HepG2 (cell line): ENCODE measurements at regions not wholly inside any gene's neighbourhood (a gene's known extent, or its start where the extent isn't known, plus 50 kb on each side); places are given as distances from the start of the nearest gene placed in this dataset.

Source experiments
- ATAC-seq: fragments of 200-7000 bp; cut with Tn5 transposase; 3 replicates; pipeline ENCODE4 v1.9.1; 2020; ENCODE audit warnings: mild to moderate bottlenecking, moderate library complexity
- BruUV-seq: library from RNA; stranded (reverse); fragments of 400-500 nt; replicated peaks from 2 replicates; lab custom pipeline; 2021; lab: Mats Ljungman, UMichigan
- CTCF ChIA-PET: fragments of 300-600 bp; formaldehyde crosslinking; extraction: SDS; loops from one replicate; lab custom pipeline; 2021; ENCODE audit warnings: low total read pairs, inconsistent platforms, low intra/inter-chr PET ratio; lab: Yijun Ruan, JAX
- POLR2A ChIA-PET: fragments of 350-600 bp; sonication (Branson Sonifier 250); formaldehyde crosslinking; loops from one replicate; lab custom pipeline; 2020; ENCODE audit warnings: antibody characterized with exemption, inconsistent platforms; lab: Yijun Ruan, JAX
- DNase-seq: peaks from one replicate; pipeline ENCODE4 v3.0.0-alpha.2; 2015; ENCODE audit warnings: low spot score
- FAIRE-seq: peaks from 3 replicates; lab custom pipeline; 2011; peaks lifted over from hg19 to GRCh38; lab: Jason Lieb, UNC
- H2AFZ ChIP-seq: one replicate; pipeline ENCODE4 v1.6.1; 2011; ENCODE audit warnings: low read length, inconsistent platforms
- H3K27ac ChIP-seq: fragments of 300-600 bp; 3 replicates; pipeline ENCODE4 v1.8.0; 2011; ENCODE audit warnings: mixed run types, mild to moderate bottlenecking, mixed read lengths, low read length, inconsistent platforms; ENCODE audit not compliant: insufficient read depth; ENCODE audit errors: extremely low read length
- H3K27me3 ChIP-seq, 2 experiments: fragments of 200-600 bp in 1 of 2; 2 replicates in 1 of 2; 3 replicates in 1 of 2; pipeline versions ENCODE4 v1.6.0 to v1.8.0; 2011; ENCODE audit warnings: low read length in 2 of 2, mild to moderate bottlenecking in 2 of 2, moderate library complexity in 2 of 2, inconsistent platforms in 1 of 2; ENCODE audit not compliant: insufficient read depth in 2 of 2, control insufficient read depth in 1 of 2
- H3K36me3 ChIP-seq, 2 experiments: fragments of 200-600 bp in 1 of 2; replicated peaks in 1 of 2; 2 replicates in 1 of 2; 3 replicates in 1 of 2; pipeline versions ENCODE4 v1.5.1 to v1.8.0; 2011; ENCODE audit warnings: low read length in 2 of 2, inconsistent platforms in 1 of 2; ENCODE audit not compliant: insufficient read depth in 2 of 2, control insufficient read depth in 1 of 2
- H3K4me1 ChIP-seq: 2 replicates; pipeline ENCODE4 v1.5.1; 2012; ENCODE audit warnings: low read length, inconsistent platforms; ENCODE audit not compliant: insufficient read depth
- H3K4me2 ChIP-seq: 2 replicates; pipeline ENCODE4 v1.6.0; 2011; ENCODE audit warnings: low read depth, low read length, inconsistent platforms
- H3K4me3 ChIP-seq, 3 experiments: fragments of 200-600 bp in 1 of 3; sonication (generic), shearing (Covaris generic) in 1 of 3; replicated peaks in 1 of 3; 2 replicates each; pipeline ENCODE4 v1.5.1; 2011 to 2016; ENCODE audit warnings: low read length in 3 of 3, inconsistent platforms in 2 of 3, low read depth in 2 of 3, mild to moderate bottlenecking in 2 of 3, control low read depth in 1 of 3, mixed read lengths in 1 of 3; ENCODE audit not compliant: insufficient read depth in 1 of 3
- H3K79me2 ChIP-seq: one replicate; pipeline ENCODE4 v1.6.1; 2011; ENCODE audit warnings: low read length, inconsistent platforms; ENCODE audit not compliant: insufficient read depth
- H3K9ac ChIP-seq: 2 replicates; pipeline ENCODE4 v1.6.0; 2011; ENCODE audit warnings: mild to moderate bottlenecking, low read depth, low read length, inconsistent platforms; ENCODE audit not compliant: insufficient read depth
- H3K9me3 ChIP-seq: 2 replicates; pipeline ENCODE4 v1.5.1; 2012; ENCODE audit warnings: mild to moderate bottlenecking, low read length
- H4K20me1 ChIP-seq: 2 replicates; pipeline ENCODE4 v1.6.0; 2011; ENCODE audit warnings: inconsistent platforms, mild to moderate bottlenecking, low read length, moderate library complexity; ENCODE audit not compliant: insufficient read depth
- ARNT ChIP-seq: fragments of 450-650 bp; IDR thresholded peaks from 2 replicates; pipeline ENCODE4 v1.6.1; 2017
- FOSL1 ChIP-seq: sonication (generic); formaldehyde crosslinking; IDR thresholded peaks from 2 replicates; pipeline ENCODE4 v1.9.0; 2021; ENCODE audit warnings: missing genetic modification reagents, borderline replicate concordance
- FOXM1 ChIP-seq: sonication (generic); formaldehyde crosslinking; IDR thresholded peaks from 2 replicates; pipeline ENCODE4 v1.5.0; 2020; ENCODE audit warnings: missing genetic modification reagents
- HDAC6 ChIP-seq: fragments of 200-600 bp; sonication (generic); IDR thresholded peaks from 2 replicates; pipeline ENCODE4 v1.7.0; 2017; ENCODE audit warnings: mild to moderate bottlenecking, antibody characterized with exemption, low read length, low read depth
- MED8 ChIP-seq: sonication (generic); formaldehyde crosslinking; IDR thresholded peaks from 2 replicates; pipeline ENCODE4 v1.8.1; 2023; ENCODE audit warnings: mild to moderate bottlenecking, missing genetic modification reagents; ENCODE audit not compliant: insufficient replicate concordance
- MEIS1 ChIP-seq: sonication (generic); formaldehyde crosslinking; IDR thresholded peaks from 2 replicates; pipeline ENCODE4 v1.9.0; 2021; ENCODE audit warnings: mild to moderate bottlenecking, missing genetic modification reagents, moderate library complexity, borderline replicate concordance
- NRL ChIP-seq: sonication (generic); formaldehyde crosslinking; IDR thresholded peaks from 2 replicates; pipeline ENCODE4 v1.5.0; 2020; ENCODE audit warnings: missing genetic modification reagents, mild to moderate bottlenecking, moderate library complexity, borderline replicate concordance
- SIN3B ChIP-seq: fragments of 150-350 bp; IDR thresholded peaks from 2 replicates; pipeline ENCODE4 v1.6.1; 2014; ENCODE audit warnings: low read length
- ZBTB8A ChIP-seq: sonication (generic); formaldehyde crosslinking; IDR thresholded peaks from 2 replicates; pipeline ENCODE4 v1.4.0; 2020; ENCODE audit warnings: mild to moderate bottlenecking, low read depth, missing genetic modification reagents, borderline replicate concordance
- WGBS: methylation state at CpG from one replicate; pipeline ENCODE4 v1.1.6; 2017; ENCODE audit warnings: low lambda C conversion rate; 5-methylcytosine and 5-hydroxymethylcytosine counted together
- in situ Hi-C: cut with HindIII; loops from 2 replicates; pipeline ENCODE4 v1.10.0; 2017; ENCODE audit warnings: low pct_unique_long_range_greater_than_20kb; ENCODE audit not compliant: extremely low pct_ligation_motif_present
- intact Hi-C: fragments of 100-400 bp; cut with micrococcal nuclease; formaldehyde crosslinking; loops from one replicate; pipeline ENCODE4 v1.10.0; 2022; ENCODE audit not compliant: unreplicated experiment
- TF ChIP-seq, protein P1 (sequence below): IDR thresholded peaks from 2 replicates; pipeline ENCODE4 v1.6.1; 2016
- TF ChIP-seq, protein P2 (sequence below): fragments of 450-650 bp; IDR thresholded peaks from 2 replicates; pipeline ENCODE4 v1.6.1; 2017; ENCODE audit warnings: mild to moderate bottlenecking

DNA sequence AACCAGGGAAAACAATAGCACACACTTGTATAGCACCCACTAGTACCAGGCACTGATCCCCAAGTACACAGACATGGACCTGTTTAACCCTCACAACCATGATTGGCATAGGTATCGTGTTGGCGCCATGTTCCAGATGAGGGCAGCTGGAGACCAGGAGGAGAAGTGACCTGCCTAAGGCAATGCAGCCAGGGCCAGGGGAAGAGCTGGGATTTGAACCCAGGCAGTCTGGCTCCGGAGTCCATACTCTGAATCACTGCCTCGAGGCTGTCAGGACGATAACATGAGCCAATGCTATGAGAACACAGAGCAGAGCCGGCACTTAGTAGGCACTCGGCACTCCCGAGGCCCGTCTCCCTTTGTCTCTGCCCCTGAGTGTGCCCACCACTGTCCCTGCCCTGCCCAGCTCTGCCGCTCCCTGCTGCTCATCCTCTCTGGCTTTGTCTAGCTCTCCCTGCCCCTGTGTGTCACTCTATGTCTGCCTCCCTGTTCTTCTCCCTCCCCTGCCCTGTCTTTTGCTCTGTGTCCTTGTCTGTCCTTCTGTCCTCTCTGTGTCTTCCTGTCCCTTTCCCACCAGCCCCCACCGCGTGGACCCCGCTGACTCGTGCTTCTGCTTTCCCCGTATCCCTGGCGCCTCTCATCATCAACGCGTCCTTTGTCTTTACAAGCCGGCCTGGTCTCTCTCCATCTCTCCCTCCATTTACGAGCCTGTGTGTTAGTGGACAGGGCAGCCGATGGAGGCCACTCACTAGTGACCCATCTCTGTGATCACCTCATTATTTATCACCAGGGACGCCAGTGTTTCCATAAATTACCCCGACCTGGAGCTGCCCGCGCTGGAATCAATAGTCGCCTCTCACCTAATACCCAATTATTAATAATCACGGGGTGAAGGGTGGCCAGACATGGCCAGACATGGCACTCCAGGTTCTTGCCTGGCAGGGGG is 99.4 kb upstream of the MVB12B start:
- H3K4me1 ChIP-seq: no peaks in the 10 kb centered on the region
- no peak for TF ChIP-seq HDAC6
- no peak for TF ChIP-seq FOSL1
- no peak for TF ChIP-seq ARNT
- TF ChIP-seq MED8 (CRISPR knock-in tag): no peak
- TF ChIP-seq SIN3B: no peak
- TF ChIP-seq FOXM1: no peak
- DNase-seq (no peak), ATAC-seq (no peak), FAIRE-seq (no peak)
- H2AFZ ChIP-seq: no peak overlapping the region
- H3K9me3 ChIP-seq: no peaks in the 10 kb centered on the region
- WGBS: 29% methylated on average over 22 of the region's 27 CpGs
- no peaks in the 10 kb centered on the region for H3K79me2 ChIP-seq
- CTCF ChIA-PET: no interaction called here
- H3K27me3 ChIP-seq: peaks cover 0 to 78% of the 10 kb centered on the region in 2 experiments; a peak in 4 of 5 replicates
- in situ Hi-C loops (loop anchor here (5.0 to 10.0 kb wide), 2 partner anchors 172 to 820 kb away; no protein-coding TSS in a partner anchor), intact Hi-C loops (loop anchor here (5.0 kb wide), 1 partner anchor 175 kb away; no protein-coding TSS in a partner anchor)
- H3K4me2 ChIP-seq: no peak overlapping the region
- no peaks in the 10 kb centered on the region for H4K20me1 ChIP-seq
- no peak overlapping the region for H3K27ac ChIP-seq
- POLR2A ChIA-PET: no interaction called here
- no peak overlapping the region for H3K4me3 ChIP-seq
- no peaks in the 10 kb centered on the region for H3K36me3 ChIP-seq
- no TSS peak for BruUV-seq
- no peak overlapping the region for H3K9ac ChIP-seq

DNA sequence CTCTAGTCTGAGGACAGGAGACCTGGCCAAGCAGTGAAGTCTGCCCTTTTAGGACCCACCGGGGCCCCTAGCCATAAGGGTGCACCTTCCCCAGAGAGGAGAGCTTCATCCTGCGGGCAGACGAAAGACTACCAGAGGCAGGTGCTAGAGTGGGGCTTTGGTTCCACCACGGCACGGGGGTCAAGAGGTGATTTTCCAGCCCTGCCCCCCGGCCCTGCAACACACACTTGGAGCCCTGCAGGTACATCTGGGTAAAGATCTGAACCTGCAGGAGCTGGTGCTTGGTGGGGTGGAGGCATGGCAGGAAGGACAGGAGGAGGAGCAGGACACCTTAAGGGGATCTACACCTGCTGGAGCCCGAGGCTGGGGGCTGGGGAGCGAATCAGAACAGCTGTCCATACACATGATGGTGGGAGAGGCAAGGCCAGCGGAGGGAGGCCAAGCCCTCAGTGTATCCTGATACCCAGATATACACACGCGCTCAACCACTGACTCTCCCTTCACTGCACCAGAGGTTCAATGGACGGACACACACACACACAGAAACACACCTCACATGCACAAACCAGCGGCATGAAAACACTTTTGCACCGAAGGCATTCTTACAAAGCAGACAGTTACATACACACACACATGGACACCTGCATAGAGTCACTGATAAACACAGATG is 98.4 kb upstream of the MVB12B start:
- Histone ChIP-seq H3K27me3 (peaks cover 1 to 80% of the 10 kb centered on the region in 2 experiments; a peak in 4 of 5 replicates), H3K36me3 (no peaks in the 10 kb centered on the region), H3K4me3 (no peak overlapping the region), H3K4me2 (no peak overlapping the region), H2AFZ (no peak overlapping the region), H3K9ac (no peak overlapping the region), H3K4me1 (no peaks in the 10 kb centered on the region), H3K9me3 (no peaks in the 10 kb centered on the region), H3K27ac (no peak overlapping the region), H4K20me1 (no peaks in the 10 kb centered on the region), H3K79me2 (no peaks in the 10 kb centered on the region)
- intact Hi-C loops (loop anchor here (2.0 to 5.0 kb wide), 3 partner anchors 81 to 819 kb away; no protein-coding TSS in a partner anchor), in situ Hi-C loops (loop anchor here (5.0 to 10.0 kb wide), 2 partner anchors 173 to 821 kb away; no protein-coding TSS in a partner anchor)
- WGBS: 40% methylated on average over 9 of the region's 14 CpGs
- ChIA-PET POLR2A (no interaction called here), CTCF (interaction anchor here (1.3 to 1.4 kb wide), 2 partner anchors 82 to 178 kb away, joined by 6 to 7 read pairs; no protein-coding TSS in a partner anchor)
- no peak; the same call in 1 of the 3 replicates for ATAC-seq
- BruUV-seq: no TSS peak
- DNase-seq: no peak
- no peak for FAIRE-seq
- TF ChIP-seq, protein P1, sequence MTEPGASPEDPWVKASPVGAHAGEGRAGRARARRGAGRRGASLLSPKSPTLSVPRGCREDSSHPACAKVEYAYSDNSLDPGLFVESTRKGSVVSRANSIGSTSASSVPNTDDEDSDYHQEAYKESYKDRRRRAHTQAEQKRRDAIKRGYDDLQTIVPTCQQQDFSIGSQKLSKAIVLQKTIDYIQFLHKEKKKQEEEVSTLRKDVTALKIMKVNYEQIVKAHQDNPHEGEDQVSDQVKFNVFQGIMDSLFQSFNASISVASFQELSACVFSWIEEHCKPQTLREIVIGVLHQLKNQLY (CRISPR knock-in tag): no peak
- TF ChIP-seq, protein P2, sequence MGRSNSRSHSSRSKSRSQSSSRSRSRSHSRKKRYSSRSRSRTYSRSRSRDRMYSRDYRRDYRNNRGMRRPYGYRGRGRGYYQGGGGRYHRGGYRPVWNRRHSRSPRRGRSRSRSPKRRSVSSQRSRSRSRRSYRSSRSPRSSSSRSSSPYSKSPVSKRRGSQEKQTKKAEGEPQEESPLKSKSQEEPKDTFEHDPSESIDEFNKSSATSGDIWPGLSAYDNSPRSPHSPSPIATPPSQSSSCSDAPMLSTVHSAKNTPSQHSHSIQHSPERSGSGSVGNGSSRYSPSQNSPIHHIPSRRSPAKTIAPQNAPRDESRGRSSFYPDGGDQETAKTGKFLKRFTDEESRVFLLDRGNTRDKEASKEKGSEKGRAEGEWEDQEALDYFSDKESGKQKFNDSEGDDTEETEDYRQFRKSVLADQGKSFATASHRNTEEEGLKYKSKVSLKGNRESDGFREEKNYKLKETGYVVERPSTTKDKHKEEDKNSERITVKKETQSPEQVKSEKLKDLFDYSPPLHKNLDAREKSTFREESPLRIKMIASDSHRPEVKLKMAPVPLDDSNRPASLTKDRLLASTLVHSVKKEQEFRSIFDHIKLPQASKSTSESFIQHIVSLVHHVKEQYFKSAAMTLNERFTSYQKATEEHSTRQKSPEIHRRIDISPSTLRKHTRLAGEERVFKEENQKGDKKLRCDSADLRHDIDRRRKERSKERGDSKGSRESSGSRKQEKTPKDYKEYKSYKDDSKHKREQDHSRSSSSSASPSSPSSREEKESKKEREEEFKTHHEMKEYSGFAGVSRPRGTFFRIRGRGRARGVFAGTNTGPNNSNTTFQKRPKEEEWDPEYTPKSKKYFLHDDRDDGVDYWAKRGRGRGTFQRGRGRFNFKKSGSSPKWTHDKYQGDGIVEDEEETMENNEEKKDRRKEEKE: no peak
- 0 out of 2 replicates have a peak, but pooled peaks have one; percentile 27 for TF ChIP-seq NRL (CRISPR knock-in tag)
- no peak for TF ChIP-seq MEIS1 (CRISPR knock-in tag)
- no peak for TF ChIP-seq ZBTB8A (CRISPR knock-in tag)
